ENCODE measurements at regions not wholly inside any gene's neighbourhood (a gene's known extent, or its start where the extent isn't known, plus 50 kb on each side); places are given as distances from the start of the nearest gene placed in this dataset.

GRCh38 chr5:107155707-107156106, 515.0 kb downstream of the EFNA5 start:
- no peak for TF ChIP-seq CTCF (IDR thresholded peaks at IDR 0.05; ENCODE audit: low read depth, low read length)
- TF ChIP-seq EZH2phosphoT487 (IDR thresholded peaks at IDR 0.05; ENCODE audit: low read depth): no peak
